ENCODE measurements at regions not wholly inside any gene's neighbourhood (a gene's known extent, or its start where the extent isn't known, plus 50 kb on each side); places are given as distances from the start of the nearest gene placed in this dataset.

DNA sequence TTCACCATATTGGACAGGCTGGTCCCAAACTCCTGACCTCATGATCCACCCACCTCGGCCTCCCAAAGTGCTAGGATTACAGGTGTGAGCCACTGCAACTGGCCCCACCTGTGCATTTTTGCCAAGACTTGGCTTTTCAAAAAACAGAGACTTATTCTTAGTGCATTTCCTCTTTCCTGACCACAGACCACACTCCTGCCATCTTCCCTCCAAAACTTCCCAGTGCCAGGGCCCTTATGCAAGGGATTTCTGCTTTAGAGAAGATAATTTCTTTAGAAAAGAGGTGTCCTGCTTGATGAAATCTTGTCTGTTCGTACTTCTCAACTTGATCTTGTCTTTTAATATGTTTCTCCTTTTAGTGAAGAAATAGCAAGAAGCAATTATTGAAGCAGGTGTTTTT, 98.8 kb upstream of the ZNF516 start:
- TF ChIP-seq CTCF (conservative IDR thresholded peaks at IDR 0.05; ENCODE audit: low read length) (no peak), EZH2phosphoT487 (IDR thresholded peaks at IDR 0.05; ENCODE audit: borderline replicate concordance, low read depth, low read length) (no peak)

Data from OCI-LY7 (cell line).